AG04450 (cell line): ENCODE measurements at regions not wholly inside any gene's neighbourhood (a gene's known extent, or its start where the extent isn't known, plus 50 kb on each side); places are given as distances from the start of the nearest gene placed in this dataset.

Source experiments
- CTCF ChIA-PET: fragments of 300-600, 350-600 bp; formaldehyde crosslinking; extraction: SDS; loops from one replicate; lab custom pipeline; 2022; ENCODE audit warnings: antibody characterized with exemption, inconsistent platforms; lab: Charles Lee
- POLR2A ChIA-PET: fragments of 350-600 bp; formaldehyde crosslinking; extraction: SDS; loops from one replicate; lab custom pipeline; 2021; ENCODE audit warnings: antibody characterized with exemption, inconsistent platforms; lab: Yijun Ruan, JAX
- DNase-seq: peaks from one replicate; pipeline ENCODE4 v3.0.0-alpha.2; 2011; ENCODE audit warnings: low read depth, low spot score
- H3K27ac ChIP-seq: one replicate; pipeline ENCODE4 v1.5.1; 2012; ENCODE audit warnings: low read depth, low read length, control low read depth
- H3K27me3 ChIP-seq: one replicate; pipeline ENCODE4 v1.6.0; 2012; ENCODE audit warnings: low read length; ENCODE audit not compliant: control insufficient read depth, insufficient read depth
- H3K4me3 ChIP-seq: 2 replicates; pipeline ENCODE4 v1.5.1; 2011; ENCODE audit warnings: mild to moderate bottlenecking, low read depth, low read length, control low read depth
- H3K9me3 ChIP-seq: 2 replicates; pipeline ENCODE4 v1.5.1; 2012; ENCODE audit warnings: low read length; ENCODE audit not compliant: control insufficient read depth, insufficient read depth
- TF ChIP-seq, protein P1 (sequence below): IDR thresholded peaks from 2 replicates; pipeline ENCODE4 v1.5.1; 2011; ENCODE audit warnings: low read depth, low read length, control low read depth, inconsistent platforms

DNA sequence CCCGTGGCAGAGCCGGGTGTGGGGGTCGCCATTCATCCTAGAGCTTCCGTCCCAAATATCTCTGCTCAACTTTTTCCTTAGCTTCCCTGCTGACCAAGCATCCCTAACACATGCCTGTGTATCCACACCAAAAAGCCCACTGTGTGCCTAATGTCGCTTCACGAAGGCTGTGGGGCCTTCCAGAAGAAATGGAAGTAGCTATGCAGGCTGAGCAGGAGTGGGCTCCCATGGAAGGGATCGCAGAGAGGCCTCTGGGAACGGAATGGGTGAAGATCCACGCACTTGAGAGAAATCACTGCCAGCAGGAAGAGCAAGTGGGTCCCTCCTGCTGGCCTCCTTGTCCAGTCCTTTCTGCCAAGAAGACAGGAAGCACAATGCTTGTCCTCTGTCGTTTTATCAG, 136.0 kb downstream of the SOX1 start:
- CTCF ChIA-PET, result no interaction called here
- no peak for DNase-seq
- TF ChIP-seq, protein P1, sequence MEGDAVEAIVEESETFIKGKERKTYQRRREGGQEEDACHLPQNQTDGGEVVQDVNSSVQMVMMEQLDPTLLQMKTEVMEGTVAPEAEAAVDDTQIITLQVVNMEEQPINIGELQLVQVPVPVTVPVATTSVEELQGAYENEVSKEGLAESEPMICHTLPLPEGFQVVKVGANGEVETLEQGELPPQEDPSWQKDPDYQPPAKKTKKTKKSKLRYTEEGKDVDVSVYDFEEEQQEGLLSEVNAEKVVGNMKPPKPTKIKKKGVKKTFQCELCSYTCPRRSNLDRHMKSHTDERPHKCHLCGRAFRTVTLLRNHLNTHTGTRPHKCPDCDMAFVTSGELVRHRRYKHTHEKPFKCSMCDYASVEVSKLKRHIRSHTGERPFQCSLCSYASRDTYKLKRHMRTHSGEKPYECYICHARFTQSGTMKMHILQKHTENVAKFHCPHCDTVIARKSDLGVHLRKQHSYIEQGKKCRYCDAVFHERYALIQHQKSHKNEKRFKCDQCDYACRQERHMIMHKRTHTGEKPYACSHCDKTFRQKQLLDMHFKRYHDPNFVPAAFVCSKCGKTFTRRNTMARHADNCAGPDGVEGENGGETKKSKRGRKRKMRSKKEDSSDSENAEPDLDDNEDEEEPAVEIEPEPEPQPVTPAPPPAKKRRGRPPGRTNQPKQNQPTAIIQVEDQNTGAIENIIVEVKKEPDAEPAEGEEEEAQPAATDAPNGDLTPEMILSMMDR, result no peak

DNA sequence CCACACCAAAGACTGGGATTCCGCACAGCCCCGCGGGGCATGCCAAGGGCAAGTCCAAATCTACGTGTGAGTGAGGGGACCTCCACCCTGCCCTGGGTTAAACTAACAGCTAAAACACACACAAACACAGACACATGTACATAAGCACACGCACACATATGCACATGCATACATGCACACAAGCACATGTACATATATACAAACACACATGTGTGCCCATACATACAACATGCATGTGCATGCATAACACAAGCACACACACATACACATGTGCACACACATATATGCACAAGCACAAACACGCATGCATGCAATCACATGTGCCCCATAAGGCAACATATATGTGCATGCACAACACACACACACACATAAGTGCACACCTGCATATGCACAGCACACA, 136.7 kb downstream of the SOX1 start:
- no peak for DNase-seq
- ChIA-PET POLR2A (no interaction called here), CTCF (no interaction called here)
- TF ChIP-seq, protein P1, result no peak
- H3K27me3 ChIP-seq, result no peaks in the 10 kb centered on the region
- H3K4me3 ChIP-seq, result no peak overlapping the region
- H3K27ac ChIP-seq, result no peak overlapping the region
- H3K9me3 ChIP-seq, result peaks cover 66% of the 10 kb centered on the region

More for the DNA sequence above, 136.0 kb downstream of the SOX1 start:
- Histone ChIP-seq H3K4me3 (no peak overlapping the region), H3K27me3 (no peaks in the 10 kb centered on the region), H3K9me3 (peaks cover 66% of the 10 kb centered on the region), H3K27ac (no peak overlapping the region)
- POLR2A ChIA-PET, result no interaction called here

DNA sequence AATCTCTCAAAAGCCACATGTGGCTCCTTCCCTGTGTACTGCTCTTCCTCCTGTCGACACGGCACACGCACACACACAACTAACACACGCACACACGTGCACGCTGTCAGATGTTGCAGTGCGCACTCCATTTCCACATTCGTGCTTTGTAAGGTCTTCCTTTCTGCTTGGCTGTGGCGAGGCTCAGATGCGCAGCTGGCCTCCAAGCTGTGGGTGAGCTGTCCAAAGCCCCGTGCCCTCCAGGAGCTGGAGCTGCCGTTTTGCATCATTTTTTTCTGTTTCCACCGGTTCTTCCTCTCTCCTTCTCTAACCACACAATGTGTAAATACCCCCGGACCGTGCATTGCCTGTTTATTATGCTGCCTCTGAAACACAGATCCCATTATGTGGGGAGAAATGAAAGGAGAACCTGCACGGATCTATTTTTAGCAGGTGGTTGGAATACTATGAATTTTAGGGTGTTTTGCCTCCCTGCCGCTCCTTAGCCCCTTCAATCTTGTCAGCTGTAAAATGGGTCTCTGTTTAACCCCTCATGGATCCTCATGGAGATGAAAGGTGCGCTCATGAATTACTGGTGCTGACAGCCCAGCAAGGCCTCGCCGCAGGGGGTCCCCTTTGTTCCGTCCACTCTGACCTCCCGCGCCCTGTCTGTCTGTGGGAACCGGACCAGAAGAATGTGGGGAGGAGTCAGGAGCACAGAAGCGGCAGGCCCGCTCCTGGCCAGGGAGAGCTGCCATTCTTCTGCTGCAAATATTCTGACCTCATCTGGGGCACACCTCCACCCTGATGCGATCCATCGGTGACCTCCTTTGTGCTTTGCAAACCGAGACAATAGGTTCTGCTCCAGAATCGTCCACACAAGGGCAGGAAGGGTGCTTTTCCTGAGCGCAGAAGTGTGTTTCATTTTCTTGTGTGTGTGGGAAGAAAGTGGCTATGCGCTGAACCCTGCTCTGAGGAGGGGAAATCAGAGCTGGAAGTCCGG, 137.7 kb downstream of the SOX1 start:
- ChIA-PET CTCF (no interaction called here), POLR2A (no interaction called here)
- no peaks in the 10 kb centered on the region for H3K27me3 ChIP-seq
- TF ChIP-seq, protein P1, result no peak
- DNase-seq, result no peak
- H3K9me3 ChIP-seq, result peaks cover 67% of the 10 kb centered on the region
- H3K4me3 ChIP-seq, result no peak overlapping the region
- H3K27ac ChIP-seq, result no peak overlapping the region

DNA sequence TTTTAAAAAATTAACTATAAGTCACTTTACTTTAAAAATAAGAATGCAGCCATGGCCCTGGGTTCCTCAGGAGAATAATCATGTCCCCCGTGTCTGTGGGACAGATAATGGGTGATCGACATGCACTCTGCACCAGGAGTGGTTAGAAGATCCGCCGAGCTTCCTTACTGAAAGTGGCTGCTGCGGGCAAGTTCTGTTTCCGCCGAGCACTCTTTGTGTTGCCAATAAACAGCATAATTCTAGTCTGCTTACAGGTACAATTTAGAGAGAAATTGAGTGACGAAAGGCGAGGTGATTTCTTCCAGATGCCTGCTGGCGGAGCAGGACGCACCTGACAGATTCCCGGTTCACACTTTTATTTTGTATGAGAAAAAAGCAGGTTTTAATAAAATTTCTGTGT, 139.0 kb downstream of the SOX1 start:
- ChIA-PET CTCF (no interaction called here), POLR2A (no interaction called here)
- Histone ChIP-seq H3K27ac (no peak overlapping the region), H3K27me3 (no peaks in the 10 kb centered on the region), H3K4me3 (no peak overlapping the region), H3K9me3 (peaks cover 66% of the 10 kb centered on the region)
- DNase-seq, result no peak
- TF ChIP-seq, protein P1, result no peak

DNA sequence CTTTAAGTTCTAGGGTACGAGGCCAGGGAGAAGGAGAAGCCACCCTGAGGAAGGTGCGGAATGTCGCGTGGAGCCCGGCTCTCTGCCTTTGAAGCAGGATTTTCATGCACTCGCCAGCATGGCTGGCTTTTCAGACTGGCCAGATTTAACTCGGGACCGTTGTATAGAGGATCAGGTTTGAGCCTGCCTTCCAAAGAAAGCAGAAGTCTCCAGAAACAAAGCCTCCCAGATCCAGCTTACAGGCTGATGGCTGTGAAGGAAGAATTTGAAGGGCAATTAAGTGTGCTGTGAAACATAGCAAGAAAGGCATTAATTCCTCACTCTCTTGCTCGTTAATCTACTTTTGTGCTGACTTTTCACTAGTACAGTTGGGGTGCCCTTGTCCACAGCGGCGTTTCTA, 140.2 kb downstream of the SOX1 start:
- no peak for DNase-seq
- ChIA-PET CTCF (no interaction called here), POLR2A (no interaction called here)
- H3K27me3 ChIP-seq, result no peaks in the 10 kb centered on the region
- TF ChIP-seq, protein P1, result no peak
- H3K27ac ChIP-seq, result no peak overlapping the region
- H3K9me3 ChIP-seq, result peaks cover 60% of the 10 kb centered on the region
- no peak overlapping the region for H3K4me3 ChIP-seq
